SK-N-MC (cell line): ENCODE measurements at regions not wholly inside any gene's neighbourhood (a gene's known extent, or its start where the extent isn't known, plus 50 kb on each side); places are given as distances from the start of the nearest gene placed in this dataset.

ENCODE experiments used
- EZH2 ChIP-seq: fragments of 200-600 bp; sonication (generic); IDR thresholded peaks from one replicate; pipeline ENCODE4 v1.6.1; 2017; ENCODE audit warnings: antibody characterized with exemption
- FOXP2 ChIP-seq: optimal IDR thresholded peaks from 2 replicates; pipeline ENCODE3; 2011; ENCODE audit warnings: mild to moderate bottlenecking, moderate library complexity; ENCODE audit not compliant: insufficient read depth; ENCODE audit errors: extremely low read length, control extremely low read depth
- POLR2AphosphoS5 ChIP-seq: IDR thresholded peaks from 2 replicates; pipeline ENCODE4 v1.6.1; 2012; ENCODE audit warnings: mild to moderate bottlenecking, low read depth, low read length, borderline replicate concordance

DNA sequence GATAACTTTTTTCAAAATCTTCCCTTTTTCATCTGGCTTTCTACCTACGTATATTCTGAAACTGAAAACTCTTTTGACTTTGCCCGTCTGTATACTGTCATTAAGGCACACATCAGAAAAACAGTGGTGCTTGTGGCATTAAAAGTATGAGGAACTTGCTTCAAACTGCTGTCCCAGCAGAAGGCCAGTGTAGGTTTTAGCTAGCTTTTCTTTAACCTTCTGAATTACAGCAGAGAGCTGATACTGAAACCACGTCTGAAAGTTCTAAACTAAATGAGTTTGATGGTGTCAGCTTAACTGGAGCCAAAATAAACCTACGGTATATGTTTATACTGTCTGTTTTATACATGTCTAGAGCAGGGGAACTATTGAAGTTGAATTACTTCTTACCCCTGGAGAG, 283.4 kb downstream of the TFEC start:
- no peak for TF ChIP-seq POLR2AphosphoS5
- TF ChIP-seq FOXP2, result no peak
- no peak for TF ChIP-seq EZH2
